Hepatocyte (in vitro differentiated cells): ENCODE measurements at regions not wholly inside any gene's neighbourhood (a gene's known extent, or its start where the extent isn't known, plus 50 kb on each side); places are given as distances from the start of the nearest gene placed in this dataset.

Source experiments
- CTCF ChIP-seq: fragments of 200-600 bp; sonication (generic); IDR thresholded peaks from 2 replicates; pipeline ENCODE4 v1.5.1; 2016; ENCODE audit warnings: antibody characterized with exemption, mild to moderate bottlenecking; ENCODE audit not compliant: poor library complexity
- EZH2 ChIP-seq: fragments of 200-600 bp; sonication (generic); IDR thresholded peaks from 2 replicates; pipeline ENCODE4 v1.6.1; 2016; ENCODE audit warnings: antibody characterized with exemption, mild to moderate bottlenecking, borderline replicate concordance

- TF ChIP-seq CTCF (no peak), EZH2 (no peak)
Measured at GRCh38 chr6:119814609-119815400, 465.2 kb upstream of the MAN1A1 start.
